Left ventricle myocardium inferior (tissue), 1 donor: ENCODE measurements at regions not wholly inside any gene's neighbourhood (a gene's known extent, or its start where the extent isn't known, plus 50 kb on each side); places are given as distances from the start of the nearest gene placed in this dataset.

Experiments used
- DNase-seq: peaks from one replicate; pipeline ENCODE4 v3.0.0-alpha.2; 2020
- H3K27ac ChIP-seq: fragments of 200-600 bp; replicated peaks from 2 replicates; pipeline ENCODE4 v1.8.0; 2021
- H3K27me3 ChIP-seq: fragments of 200-600 bp; 2 replicates; pipeline ENCODE4 v1.8.0; 2021; ENCODE audit warnings: low read depth
- H3K36me3 ChIP-seq: fragments of 200-600 bp; 2 replicates; pipeline ENCODE4 v1.8.0; 2021
- H3K4me1 ChIP-seq: fragments of 200-600 bp; 2 replicates; pipeline ENCODE4 v1.8.0; 2021
- H3K4me3 ChIP-seq: fragments of 200-600 bp; 2 replicates; pipeline ENCODE4 v1.8.0; 2021; ENCODE audit warnings: mild to moderate bottlenecking, moderate library complexity
- H3K9me3 ChIP-seq: fragments of 200-600 bp; replicated peaks from 2 replicates; pipeline ENCODE4 v1.8.0; 2021
- CTCF ChIP-seq: fragments of 200-600 bp; IDR thresholded peaks from 2 replicates; pipeline ENCODE4 v1.8.0; 2021; ENCODE audit warnings: antibody characterized with exemption, mild to moderate bottlenecking, borderline replicate concordance
- intact Hi-C: fragments of 100-400 bp; cut with micrococcal nuclease; formaldehyde crosslinking; loops from one replicate; pipeline ENCODE4 v1.11.0; 2022
- donor health status: DM: no; HTN: yes; CAD: no; lungs with severe emphysema.

- Histone ChIP-seq H3K27me3 (peaks cover 22% of the 10 kb centered on the region), H3K4me3 (no peak overlapping the region), H3K36me3 (no peaks in the 10 kb centered on the region), H3K27ac (no peak overlapping the region), H3K4me1 (peaks cover 5% of the 10 kb centered on the region), H3K9me3 (no peaks in the 10 kb centered on the region)
- DNase-seq, result no peak
- no peak for TF ChIP-seq CTCF
- intact Hi-C loops, result no loop called here
These were observed 157.4 kb upstream of the TWIST2 start for GRCh38 chr2:238690511-238690910.

- DNase-seq, result no peak
- H3K27me3 ChIP-seq, result peaks cover 13% of the 10 kb centered on the region
- peaks cover 11% of the 10 kb centered on the region for H3K4me1 ChIP-seq
- no peaks in the 10 kb centered on the region for H3K36me3 ChIP-seq
- no peak overlapping the region for H3K4me3 ChIP-seq
- intact Hi-C loops, result no loop called here
- no peak overlapping the region for H3K27ac ChIP-seq
- TF ChIP-seq CTCF, result no peak
- H3K9me3 ChIP-seq, result no peaks in the 10 kb centered on the region
These were observed 156.0 kb upstream of the TWIST2 start for GRCh38 chr2:238691596-238692491.

GRCh38 chr2:238692562-238692961, 155.3 kb upstream of the TWIST2 start:
- Histone ChIP-seq H3K9me3 (no peaks in the 10 kb centered on the region), H3K36me3 (no peaks in the 10 kb centered on the region), H3K27me3 (peaks cover 10% of the 10 kb centered on the region), H3K4me1 (peaks cover 14% of the 10 kb centered on the region), H3K4me3 (no peak overlapping the region), H3K27ac (no peak overlapping the region)
- no peak for TF ChIP-seq CTCF
- DNase-seq, result no peak
- intact Hi-C loops, result no loop called here

- H3K36me3 ChIP-seq, result no peaks in the 10 kb centered on the region
- H3K4me3 ChIP-seq, result no peak overlapping the region
- no peak overlapping the region for H3K27ac ChIP-seq
- no peak for DNase-seq
- no peak for TF ChIP-seq CTCF
- no peaks in the 10 kb centered on the region for H3K9me3 ChIP-seq
- intact Hi-C loops, result no loop called here
- H3K27me3 ChIP-seq, result peaks cover 10% of the 10 kb centered on the region
- peaks cover 23% of the 10 kb centered on the region for H3K4me1 ChIP-seq
These were observed 154.4 kb upstream of the TWIST2 start for GRCh38 chr2:238693337-238694093.

- Histone ChIP-seq H3K4me3 (no peak overlapping the region), H3K36me3 (no peaks in the 10 kb centered on the region), H3K27ac (no peak overlapping the region), H3K27me3 (peaks cover 10% of the 10 kb centered on the region), H3K9me3 (no peaks in the 10 kb centered on the region), H3K4me1 (peaks cover 30% of the 10 kb centered on the region)
- DNase-seq, result no peak
- TF ChIP-seq CTCF, result no peak
- intact Hi-C loops, result no loop called here
These were observed 153.6 kb upstream of the TWIST2 start for GRCh38 chr2:238694136-238694755.
